ENCODE measurements at regions not wholly inside any gene's neighbourhood (a gene's known extent, or its start where the extent isn't known, plus 50 kb on each side); places are given as distances from the start of the nearest gene placed in this dataset.

GRCh38 chr4:107194005-107194404, 157.9 kb upstream of the DKK2 start:
- TF ChIP-seq EP300 (IDR thresholded peaks at IDR 0.05; ENCODE audit: low read length) (no peak), SMC3 (conservative IDR thresholded peaks at IDR 0.05; ENCODE audit: insufficient read depth, low read depth, low read length) (no peak), MAX (CRISPR knock-in tag; IDR thresholded peaks at IDR 0.05) (no peak), ELF4 (CRISPR knock-in tag; IDR thresholded peaks at IDR 0.05) (no peak)

Measured in K562 (cell line).